Endothelial cell of hepatic sinusoid (primary cell): ENCODE measurements at regions not wholly inside any gene's neighbourhood (a gene's known extent, or its start where the extent isn't known, plus 50 kb on each side); places are given as distances from the start of the nearest gene placed in this dataset.

Experiments used
- in situ Hi-C: cut with HindIII; loops from 2 replicates; pipeline ENCODE4 v1.10.0; 2017; ENCODE audit warnings: low sequenced_read_pairs

GRCh38 chr15:97124790-97125189, 794.3 kb downstream of the NR2F2 start:
- in situ Hi-C loops = no loop called here

GRCh38 chr15:97126553-97127233, 796.2 kb downstream of the NR2F2 start:
- in situ Hi-C loops = no loop called here

GRCh38 chr15:97129674-97130073, 799.2 kb downstream of the NR2F2 start:
- in situ Hi-C loops = no loop called here

- in situ Hi-C loops = no loop called here
Measured at GRCh38 chr15:97140216-97140615, 809.7 kb downstream of the NR2F2 start.

GRCh38 chr15:97141360-97141759, 810.9 kb downstream of the NR2F2 start:
- in situ Hi-C loops = no loop called here

- in situ Hi-C loops = no loop called here
Measured at GRCh38 chr15:97141871-97142270, 811.4 kb downstream of the NR2F2 start.

- in situ Hi-C loops = no loop called here
Measured at GRCh38 chr15:97143592-97144376, 813.3 kb downstream of the NR2F2 start.

GRCh38 chr15:97144377-97144711, 813.8 kb downstream of the NR2F2 start:
- in situ Hi-C loops = no loop called here

GRCh38 chr15:97146929-97147870, 813.3 kb upstream of the ARRDC4 start:
- in situ Hi-C loops = no loop called here

GRCh38 chr15:97153356-97153965, 807.0 kb upstream of the ARRDC4 start:
- in situ Hi-C loops = no loop called here

GRCh38 chr15:97156739-97157265, 803.7 kb upstream of the ARRDC4 start:
- in situ Hi-C loops = no loop called here

GRCh38 chr15:97162805-97163495, 797.6 kb upstream of the ARRDC4 start:
- in situ Hi-C loops = no loop called here

GRCh38 chr15:97165205-97165604, 795.3 kb upstream of the ARRDC4 start:
- in situ Hi-C loops = no loop called here

- in situ Hi-C loops = no loop called here
Measured at GRCh38 chr15:97168704-97169475, 791.6 kb upstream of the ARRDC4 start.

- in situ Hi-C loops = no loop called here
Measured at GRCh38 chr15:97171556-97171955, 788.9 kb upstream of the ARRDC4 start.

- in situ Hi-C loops = no loop called here
Measured at GRCh38 chr15:97174886-97175540, 785.5 kb upstream of the ARRDC4 start.

GRCh38 chr15:97177151-97177577, 783.3 kb upstream of the ARRDC4 start:
- in situ Hi-C loops = no loop called here

GRCh38 chr15:97182581-97182980, 777.9 kb upstream of the ARRDC4 start:
- in situ Hi-C loops = no loop called here
